LNCAP (cell line): ENCODE measurements at regions not wholly inside any gene's neighbourhood (a gene's known extent, or its start where the extent isn't known, plus 50 kb on each side); places are given as distances from the start of the nearest gene placed in this dataset.

Experiments
- CTCF ChIP-seq: fragments of 450-650 bp; IDR thresholded peaks from 2 replicates; pipeline ENCODE4 v1.5.1; 2017; ENCODE audit warnings: mild to moderate bottlenecking

DNA sequence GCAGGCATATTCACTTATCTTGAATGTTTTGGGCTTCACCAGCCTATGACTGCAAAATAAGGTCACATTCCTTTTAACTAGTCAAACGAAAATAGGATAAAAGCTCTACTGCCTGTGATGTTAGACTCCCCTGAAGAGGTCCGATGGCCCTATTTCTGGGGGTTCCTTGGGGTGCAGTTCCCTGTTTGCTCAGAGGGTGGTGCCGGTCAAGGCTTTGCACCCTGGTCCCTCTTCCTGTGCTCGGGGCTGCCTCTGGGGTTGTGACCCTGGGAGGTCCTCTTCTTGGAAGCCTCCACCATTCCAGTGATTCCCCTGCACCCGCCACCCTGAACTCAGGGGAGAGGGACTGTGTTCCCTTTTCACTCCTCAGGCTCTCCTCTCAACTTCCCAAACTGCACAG lies 86.7 kb upstream of the ANKRD34C start:
- no peak for TF ChIP-seq CTCF

DNA sequence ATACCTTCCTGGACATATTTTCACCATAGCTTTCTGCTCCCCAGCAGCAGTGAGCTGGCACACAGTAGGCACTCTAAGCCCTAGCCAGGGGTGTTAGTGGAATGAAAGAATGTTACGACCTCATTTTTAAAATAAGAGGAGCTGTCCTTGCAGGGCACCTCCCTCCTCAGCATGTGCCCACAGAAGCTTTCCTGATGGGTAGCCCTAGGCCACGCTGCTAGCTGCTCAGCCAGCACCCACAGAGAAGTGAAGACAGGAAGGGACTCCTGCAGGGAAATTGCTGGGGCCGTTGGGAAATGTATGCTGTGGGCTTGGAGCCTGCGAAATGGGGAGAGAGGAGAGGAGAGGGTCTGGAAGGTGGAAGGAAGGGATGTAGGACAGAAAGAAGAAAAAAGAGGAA lies 87.3 kb upstream of the ANKRD34C start:
- no peak for TF ChIP-seq CTCF

DNA sequence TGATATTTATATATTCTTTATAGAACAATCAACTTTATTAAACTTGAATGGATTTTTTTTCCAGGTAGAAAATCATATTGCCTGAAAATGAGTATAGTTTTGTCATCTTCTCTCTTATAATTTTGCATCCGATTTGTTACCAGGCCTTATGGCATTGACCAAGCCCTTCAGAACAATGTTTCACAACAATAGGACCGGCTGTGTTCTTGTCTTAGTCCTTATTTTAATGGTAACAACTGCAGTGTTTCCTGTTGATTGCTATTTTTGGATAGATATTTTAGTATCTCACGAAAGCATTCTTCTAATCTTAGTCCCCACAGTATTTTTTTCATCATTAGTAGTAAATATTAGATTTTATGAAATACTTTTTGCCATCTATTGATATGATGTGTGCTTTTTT lies 88.1 kb upstream of the ANKRD34C start:
- TF ChIP-seq CTCF, result no peak

DNA sequence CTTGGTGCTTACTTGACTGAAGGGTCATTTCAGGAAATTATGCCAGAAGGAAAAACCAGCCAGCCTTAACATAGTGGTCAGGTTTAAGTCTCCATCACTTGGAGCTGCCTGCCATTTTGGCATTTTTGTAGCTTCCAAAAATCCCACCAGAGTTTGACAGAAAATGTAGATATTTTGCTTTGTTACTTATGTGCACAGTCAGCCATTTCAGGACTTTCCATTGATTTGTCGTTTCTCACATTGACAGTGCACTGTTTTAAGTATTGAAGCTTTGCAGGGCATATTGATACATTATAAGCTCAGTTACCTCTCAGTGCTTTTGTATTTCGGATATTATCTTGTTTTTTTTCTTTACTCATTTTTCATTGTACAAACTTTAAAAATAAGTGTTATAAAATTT lies 89.0 kb upstream of the ANKRD34C start:
- no peak for TF ChIP-seq CTCF

DNA sequence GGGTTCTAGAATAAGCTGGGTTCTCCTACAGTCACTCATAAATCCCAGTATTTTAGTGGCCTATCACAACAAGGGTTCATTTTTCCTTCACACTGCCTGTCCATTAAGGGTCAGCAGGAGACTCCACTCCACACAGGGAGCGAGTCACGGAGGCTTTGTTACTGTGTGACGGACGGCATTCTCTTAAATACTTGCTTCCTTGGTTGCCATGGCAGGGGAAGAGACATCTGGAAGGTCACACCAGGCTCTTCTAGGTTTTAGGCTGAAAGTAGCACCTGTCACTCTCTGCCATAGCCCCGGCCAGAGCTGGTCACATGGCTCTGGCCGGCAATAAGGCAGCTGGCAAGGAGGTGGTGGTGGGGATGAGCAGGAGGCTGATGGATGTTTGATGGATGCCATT lies 89.4 kb upstream of the ANKRD34C start:
- no peak for TF ChIP-seq CTCF

GRCh38 chr15:79192462-79193036 lies 90.0 kb upstream of the ANKRD34C start:
- no peak for TF ChIP-seq CTCF

DNA sequence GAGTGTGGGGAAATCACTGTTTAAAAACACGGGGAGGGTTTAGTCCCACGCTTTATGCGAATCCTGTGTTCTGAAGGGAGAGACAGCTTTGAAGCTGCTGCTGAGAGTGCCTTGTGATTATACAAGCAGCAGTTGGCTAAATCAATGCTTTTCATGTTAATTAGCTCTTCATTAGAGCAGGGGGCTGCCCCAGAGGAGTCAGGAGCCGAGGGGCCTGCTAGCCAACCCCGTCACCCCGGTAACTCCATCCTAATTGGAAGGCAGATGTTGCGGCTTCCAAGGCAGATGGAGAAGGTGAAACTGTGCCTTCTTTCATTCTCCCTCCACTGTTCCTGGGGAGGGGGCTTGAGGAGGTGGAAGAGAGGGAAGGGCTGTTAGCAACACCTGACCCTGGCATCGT lies 92.4 kb upstream of the ANKRD34C start:
- TF ChIP-seq CTCF, result no peak

- TF ChIP-seq CTCF, result no peak
Measured at GRCh38 chr15:79186616-79187015, 95.9 kb upstream of the ANKRD34C start.
